COLO668 (cell line): ENCODE measurements at regions not wholly inside any gene's neighbourhood (a gene's known extent, or its start where the extent isn't known, plus 50 kb on each side); places are given as distances from the start of the nearest gene placed in this dataset.
"Not testable (repeated sequence)": the region's sequence is repeated elsewhere in the genome, so short reads cannot be mapped to it uniquely, and the experiment has no call there.

Source experiments
- DNase-seq: peaks from one replicate; lab custom pipeline; 2025; ENCODE audit not compliant: unreplicated experiment; lab: John Stamatoyannopoulos, UW

GRCh38 chr2:200172521-200172920 lies 134.0 kb upstream of the SPATS2L start:
- no peak for DNase-seq

- no peak for DNase-seq
Measured at GRCh38 chr2:200172944-200173581, 133.4 kb upstream of the SPATS2L start.

GRCh38 chr2:200173691-200174090 lies 132.8 kb upstream of the SPATS2L start:
- DNase-seq = no peak

- no peak for DNase-seq
Measured at GRCh38 chr2:200174433-200175216, 131.9 kb upstream of the SPATS2L start.

GRCh38 chr2:200177971-200178911 lies 128.3 kb upstream of the SPATS2L start:
- DNase-seq = no peak

- no peak for DNase-seq
Measured at GRCh38 chr2:200179151-200179550, 127.3 kb upstream of the SPATS2L start.

GRCh38 chr2:200180943-200181342 lies 125.5 kb upstream of the SPATS2L start:
- DNase-seq = no peak

- no peak for DNase-seq
Measured at GRCh38 chr2:200181755-200182154, 124.7 kb upstream of the SPATS2L start.

GRCh38 chr2:200184748-200185627 lies 121.5 kb upstream of the SPATS2L start:
- no peak for DNase-seq

- DNase-seq = no peak
Measured at GRCh38 chr2:200185628-200186000, 120.9 kb upstream of the SPATS2L start.

- DNase-seq = no peak
Measured at GRCh38 chr2:200186002-200186401, 120.5 kb upstream of the SPATS2L start.

GRCh38 chr2:200188876-200189275 lies 117.6 kb upstream of the SPATS2L start:
- DNase-seq = no peak

GRCh38 chr2:200189964-200190363 lies 116.5 kb upstream of the SPATS2L start:
- DNase-seq = no peak

- no peak for DNase-seq
Measured at GRCh38 chr2:200193331-200193730, 113.2 kb upstream of the SPATS2L start.

GRCh38 chr2:200193791-200194190 lies 112.7 kb upstream of the SPATS2L start:
- no peak for DNase-seq

GRCh38 chr2:200194746-200195145 lies 111.7 kb upstream of the SPATS2L start:
- DNase-seq = no peak

GRCh38 chr2:200199005-200199404 lies 107.5 kb upstream of the SPATS2L start:
- no peak for DNase-seq

- DNase-seq = no peak
Measured at GRCh38 chr2:200199576-200200263, 106.8 kb upstream of the SPATS2L start.

GRCh38 chr2:200201839-200202238 lies 104.7 kb upstream of the SPATS2L start:
- DNase-seq = not testable (repeated sequence)

- no peak for DNase-seq
Measured at GRCh38 chr2:200203381-200203827, 103.1 kb upstream of the SPATS2L start.
